ENCODE measurements at regions not wholly inside any gene's neighbourhood (a gene's known extent, or its start where the extent isn't known, plus 50 kb on each side); places are given as distances from the start of the nearest gene placed in this dataset.

GRCh38 chr7:54664235-54665228 is 94.5 kb downstream of the SEC61G start:
- peak overlapping the region; percentile 6; the same call in 1 of the 2 replicates for H3K4me3 ChIP-seq (ENCODE audit: low read depth, low read length)
- DNase-seq (ENCODE audit: low read depth, low spot score): no peak
- POLR2A ChIA-PET: no interaction called here
- CTCF ChIA-PET: no interaction called here
- TF ChIP-seq, protein P1, sequence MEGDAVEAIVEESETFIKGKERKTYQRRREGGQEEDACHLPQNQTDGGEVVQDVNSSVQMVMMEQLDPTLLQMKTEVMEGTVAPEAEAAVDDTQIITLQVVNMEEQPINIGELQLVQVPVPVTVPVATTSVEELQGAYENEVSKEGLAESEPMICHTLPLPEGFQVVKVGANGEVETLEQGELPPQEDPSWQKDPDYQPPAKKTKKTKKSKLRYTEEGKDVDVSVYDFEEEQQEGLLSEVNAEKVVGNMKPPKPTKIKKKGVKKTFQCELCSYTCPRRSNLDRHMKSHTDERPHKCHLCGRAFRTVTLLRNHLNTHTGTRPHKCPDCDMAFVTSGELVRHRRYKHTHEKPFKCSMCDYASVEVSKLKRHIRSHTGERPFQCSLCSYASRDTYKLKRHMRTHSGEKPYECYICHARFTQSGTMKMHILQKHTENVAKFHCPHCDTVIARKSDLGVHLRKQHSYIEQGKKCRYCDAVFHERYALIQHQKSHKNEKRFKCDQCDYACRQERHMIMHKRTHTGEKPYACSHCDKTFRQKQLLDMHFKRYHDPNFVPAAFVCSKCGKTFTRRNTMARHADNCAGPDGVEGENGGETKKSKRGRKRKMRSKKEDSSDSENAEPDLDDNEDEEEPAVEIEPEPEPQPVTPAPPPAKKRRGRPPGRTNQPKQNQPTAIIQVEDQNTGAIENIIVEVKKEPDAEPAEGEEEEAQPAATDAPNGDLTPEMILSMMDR (IDR thresholded peaks at IDR 0.05; ENCODE audit: insufficient read depth, low read length, missing control alignments): peak; percentile 7

GRCh38 chr7:54663603-54664234 is 95.3 kb downstream of the SEC61G start:
- no peak for DNase-seq (ENCODE audit: low read depth, low spot score)
- ChIA-PET POLR2A (no interaction called here), CTCF (no interaction called here)
- TF ChIP-seq, protein P1 (IDR thresholded peaks at IDR 0.05; ENCODE audit: insufficient read depth, low read length, missing control alignments): no peak
- H3K4me3 ChIP-seq (ENCODE audit: low read depth, low read length): no peak overlapping the region

GRCh38 chr7:54663186-54663585 is 95.8 kb downstream of the SEC61G start:
- POLR2A ChIA-PET: no interaction called here
- TF ChIP-seq, protein P1 (IDR thresholded peaks at IDR 0.05; ENCODE audit: insufficient read depth, low read length, missing control alignments): no peak
- H3K4me3 ChIP-seq (ENCODE audit: low read depth, low read length): no peak overlapping the region
- DNase-seq (ENCODE audit: low read depth, low spot score): no peak
- CTCF ChIA-PET: no interaction called here

DNA sequence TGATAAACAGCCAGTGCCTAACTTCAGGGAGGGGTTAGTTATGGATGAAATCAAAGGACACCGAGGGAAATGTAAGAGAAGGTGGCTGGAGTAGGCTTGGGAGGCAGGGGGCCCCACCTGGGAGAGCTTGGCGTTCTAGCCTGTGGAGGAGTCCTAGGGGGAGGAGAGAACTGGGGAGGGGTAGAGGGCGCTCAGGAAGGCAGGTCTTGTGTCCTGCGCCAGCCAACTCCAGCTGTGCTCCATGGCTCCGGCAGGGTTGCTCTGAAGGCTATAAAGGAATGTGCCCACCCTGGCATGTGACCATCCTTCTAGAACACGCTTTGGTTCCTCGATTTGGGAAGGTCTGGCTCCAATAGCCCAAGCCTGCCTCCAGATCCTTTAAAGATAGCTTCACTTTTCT is 96.3 kb downstream of the SEC61G start:
- DNase-seq (ENCODE audit: low read depth, low spot score): no peak
- ChIA-PET CTCF (no interaction called here), POLR2A (no interaction called here)
- TF ChIP-seq, protein P1 (IDR thresholded peaks at IDR 0.05; ENCODE audit: insufficient read depth, low read length, missing control alignments): no peak
- H3K4me3 ChIP-seq (ENCODE audit: low read depth, low read length): no peak overlapping the region

GRCh38 chr7:54653905-54654304 is 105.1 kb downstream of the SEC61G start:
- POLR2A ChIA-PET: no interaction called here
- CTCF ChIA-PET: no interaction called here
- DNase-seq (ENCODE audit: low read depth, low spot score): no peak
- H3K4me3 ChIP-seq (ENCODE audit: low read depth, low read length): no peak overlapping the region
- TF ChIP-seq, protein P1 (IDR thresholded peaks at IDR 0.05; ENCODE audit: insufficient read depth, low read length, missing control alignments): no peak

GRCh38 chr7:54643064-54643463 is 100.9 kb downstream of the VSTM2A start:
- TF ChIP-seq, protein P1 (IDR thresholded peaks at IDR 0.05; ENCODE audit: insufficient read depth, low read length, missing control alignments): no peak
- ChIA-PET POLR2A (no interaction called here), CTCF (no interaction called here)

More at GRCh38 chr7:54643064-54643463, 100.9 kb downstream of the VSTM2A start:
- DNase-seq (ENCODE audit: low read depth, low spot score): no peak
- H3K4me3 ChIP-seq (ENCODE audit: low read depth, low read length): no peak overlapping the region
